AG04449 (cell line): ENCODE measurements at regions not wholly inside any gene's neighbourhood (a gene's known extent, or its start where the extent isn't known, plus 50 kb on each side); places are given as distances from the start of the nearest gene placed in this dataset.

Experiments
- CTCF ChIA-PET: fragments of 350-600 bp; formaldehyde crosslinking; extraction: SDS; loops from one replicate; lab custom pipeline; 2021; ENCODE audit warnings: antibody characterized with exemption; lab: Yijun Ruan, JAX
- POLR2A ChIA-PET: fragments of 400-600, 350-600 bp; formaldehyde crosslinking; extraction: SDS; loops from one replicate; lab custom pipeline; 2020; ENCODE audit warnings: antibody characterized with exemption, inconsistent platforms; lab: Yijun Ruan, JAX
- DNase-seq: peaks from one replicate; pipeline ENCODE4 v3.0.0-alpha.2; 2010; ENCODE audit warnings: low read depth, low spot score
- H3K4me3 ChIP-seq: 2 replicates; pipeline ENCODE4 v1.5.1; 2011; ENCODE audit warnings: low read depth, mild to moderate bottlenecking, control low read depth, low read length
- CTCF ChIP-seq: IDR thresholded peaks from one replicate; pipeline ENCODE4 v1.5.1; 2011; ENCODE audit warnings: mild to moderate bottlenecking, moderate library complexity, low read length, control low read depth, inconsistent platforms; ENCODE audit not compliant: insufficient read depth; ENCODE audit errors: missing control alignments

GRCh38 chr12:60926256-60926655 lies 1330.4 kb downstream of the SLC16A7 start:
- no peak for DNase-seq
- ChIA-PET CTCF (no interaction called here), POLR2A (no interaction called here)
- H3K4me3 ChIP-seq = no peak overlapping the region
- no peak for TF ChIP-seq CTCF

DNA sequence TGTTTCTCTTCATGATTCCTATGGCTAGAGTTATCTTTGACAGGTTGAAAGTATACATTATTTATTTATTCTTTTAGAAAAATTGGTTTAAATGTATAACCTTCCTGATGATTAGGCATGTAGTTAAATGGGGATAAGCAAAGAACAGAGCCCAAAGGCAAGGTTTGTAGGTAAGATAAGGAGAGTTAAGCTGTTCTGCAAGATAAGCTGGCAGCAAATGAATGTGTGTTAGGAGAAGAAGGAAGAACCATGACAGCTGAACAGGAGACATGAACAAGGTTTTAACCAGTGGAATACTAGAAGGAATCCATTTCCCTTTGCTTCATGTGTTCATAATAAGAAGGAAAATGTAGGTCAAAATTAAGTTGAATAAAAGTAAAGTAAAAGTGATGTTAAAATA lies 1330.1 kb upstream of the USP15 start:
- POLR2A ChIA-PET = no interaction called here
- CTCF ChIA-PET = no interaction called here
- no peak for DNase-seq
- no peak for TF ChIP-seq CTCF
- no peak overlapping the region for H3K4me3 ChIP-seq

- no peak for TF ChIP-seq CTCF
- CTCF ChIA-PET = no interaction called here
- no peak for DNase-seq
- H3K4me3 ChIP-seq = no peak overlapping the region
- POLR2A ChIA-PET = no interaction called here
Observed at GRCh38 chr12:60935981-60936761, 1324.0 kb upstream of the USP15 start.

- POLR2A ChIA-PET = no interaction called here
- H3K4me3 ChIP-seq = no peak overlapping the region
- CTCF ChIA-PET = no interaction called here
- DNase-seq = no peak
- TF ChIP-seq CTCF = no peak
Observed at GRCh38 chr12:60947533-60947932, 1312.7 kb upstream of the USP15 start.

GRCh38 chr12:60967128-60967527 lies 1293.1 kb upstream of the USP15 start:
- ChIA-PET POLR2A (no interaction called here), CTCF (no interaction called here)
- DNase-seq = no peak
- TF ChIP-seq CTCF = no peak
- no peak overlapping the region for H3K4me3 ChIP-seq

GRCh38 chr12:60977966-60978365 lies 1282.2 kb upstream of the USP15 start:
- no peak for DNase-seq
- no peak overlapping the region for H3K4me3 ChIP-seq
- ChIA-PET CTCF (no interaction called here), POLR2A (no interaction called here)
- no peak for TF ChIP-seq CTCF
